SK-N-SH treated with all-trans-retinoic acid at 6 μM for 48 hours (cell line): ENCODE measurements at regions not wholly inside any gene's neighbourhood (a gene's known extent, or its start where the extent isn't known, plus 50 kb on each side); places are given as distances from the start of the nearest gene placed in this dataset.

Source experiments
- ATAC-seq: fragments of 200-7000 bp; cut with Tn5 transposase; 3 replicates; pipeline ENCODE4 v1.9.1; 2020; ENCODE audit warnings: mild to moderate bottlenecking, moderate library complexity
- ARNTL ChIP-seq: fragments of 450-650 bp; formaldehyde crosslinking; IDR thresholded peaks from 2 replicates; pipeline ENCODE4 v1.5.0; 2020; ENCODE audit warnings: low read depth, mild to moderate bottlenecking, moderate library complexity, borderline replicate concordance
- BACH2 ChIP-seq: fragments of 250-450 bp; sonication (Bioruptor Pico); IDR thresholded peaks from 2 replicates; pipeline ENCODE4 v1.9.0; 2021; ENCODE audit warnings: mild to moderate bottlenecking, borderline replicate concordance
- CSDC2 ChIP-seq: fragments of 250-450 bp; sonication (Bioruptor Pico); IDR thresholded peaks from 2 replicates; pipeline ENCODE4 v1.5.0; 2020; ENCODE audit warnings: mild to moderate bottlenecking, moderate library complexity
- ESRRG ChIP-seq: fragments of 250-450 bp; sonication (Bioruptor Pico); IDR thresholded peaks from 2 replicates; pipeline ENCODE4 v1.6.1; 2021; ENCODE audit warnings: mild to moderate bottlenecking
- ISL1 ChIP-seq: fragments of 250-450 bp; sonication (Bioruptor Pico); IDR thresholded peaks from 2 replicates; pipeline ENCODE4 v2.1.2; 2022; ENCODE audit warnings: mild to moderate bottlenecking, moderate library complexity
- OSR1 ChIP-seq: fragments of 250-450 bp; sonication (Bioruptor Pico); IDR thresholded peaks from 2 replicates; pipeline ENCODE4 v1.8.0; 2022; ENCODE audit warnings: moderate library complexity, mild to moderate bottlenecking, inconsistent platforms
- POU6F1 ChIP-seq: fragments of 250-450 bp; sonication (Bioruptor Pico); IDR thresholded peaks from 2 replicates; pipeline ENCODE4 v1.8.0; 2021; ENCODE audit warnings: low read depth, mild to moderate bottlenecking, moderate library complexity, borderline replicate concordance
- PPARA ChIP-seq: fragments of 250-450 bp; sonication (Bioruptor Pico); IDR thresholded peaks from 2 replicates; pipeline ENCODE4 v1.5.0; 2020; ENCODE audit warnings: mild to moderate bottlenecking, borderline replicate concordance
- RARB ChIP-seq: fragments of 250-450 bp; sonication (Bioruptor Pico); IDR thresholded peaks from 2 replicates; pipeline ENCODE4 v1.8.0; 2021; ENCODE audit warnings: mild to moderate bottlenecking, moderate library complexity
- SNAI2 ChIP-seq: fragments of 250-450 bp; sonication (Bioruptor Pico); IDR thresholded peaks from 2 replicates; pipeline ENCODE4 v1.5.0; 2020; ENCODE audit warnings: mild to moderate bottlenecking, moderate library complexity
- TCF4 ChIP-seq: fragments of 250-450 bp; sonication (Bioruptor Pico); IDR thresholded peaks from 2 replicates; pipeline ENCODE4 v1.8.0; 2021; ENCODE audit warnings: mild to moderate bottlenecking, moderate library complexity, borderline replicate concordance
- TOX ChIP-seq: fragments of 250-450 bp; sonication (Bioruptor Pico); IDR thresholded peaks from 2 replicates; pipeline ENCODE4 v1.8.0; 2021; ENCODE audit warnings: mild to moderate bottlenecking, moderate library complexity, borderline replicate concordance
- ZC3H10 ChIP-seq: fragments of 250-450 bp; sonication (Bioruptor Pico); IDR thresholded peaks from 2 replicates; pipeline ENCODE4 v1.5.1; 2021; ENCODE audit warnings: mild to moderate bottlenecking, moderate library complexity
- ZFP3 ChIP-seq: fragments of 250-450 bp; sonication (Bioruptor Pico); IDR thresholded peaks from 2 replicates; pipeline ENCODE4 v1.5.0; 2020; ENCODE audit warnings: mild to moderate bottlenecking, moderate library complexity
- ZFP30 ChIP-seq: fragments of 450-650 bp; formaldehyde crosslinking; IDR thresholded peaks from 2 replicates; pipeline ENCODE4 v1.5.0; 2022; ENCODE audit warnings: mild to moderate bottlenecking, moderate library complexity
- ZNF565 ChIP-seq: fragments of 450-650 bp; formaldehyde crosslinking; conservative IDR thresholded peaks from 2 replicates; pipeline ENCODE4 v1.5.0; 2020; ENCODE audit warnings: low read depth, mild to moderate bottlenecking, moderate library complexity
- ZNF8 ChIP-seq: fragments of 450-650 bp; formaldehyde crosslinking; IDR thresholded peaks from 2 replicates; pipeline ENCODE4 v1.5.0; 2020; ENCODE audit warnings: mild to moderate bottlenecking, moderate library complexity
- TF ChIP-seq, protein P1 (sequence below): fragments of 250-450 bp; sonication (Bioruptor Pico); IDR thresholded peaks from 2 replicates; pipeline ENCODE4 v1.5.1; 2021; ENCODE audit warnings: mild to moderate bottlenecking, moderate library complexity
- TF ChIP-seq, protein P2 (sequence below): fragments of 250-450 bp; sonication (Bioruptor Pico); IDR thresholded peaks from 2 replicates; pipeline ENCODE4 v1.5.0; 2020; ENCODE audit warnings: mild to moderate bottlenecking, moderate library complexity
- TF ChIP-seq, protein P3 (sequence below): fragments of 250-450 bp; sonication (Bioruptor Pico); IDR thresholded peaks from 2 replicates; pipeline ENCODE4 v1.5.1; 2020; ENCODE audit warnings: low read depth, mild to moderate bottlenecking, moderate library complexity

- ATAC-seq, result no peak
- TF ChIP-seq BACH2 (CRISPR knock-in tag) (no peak), PPARA (CRISPR knock-in tag) (no peak), ZFP3 (CRISPR knock-in tag) (no peak), RARB (CRISPR knock-in tag) (no peak), TCF4 (CRISPR knock-in tag) (no peak), ARNTL (CRISPR knock-in tag) (no peak), ZC3H10 (no peak), ZNF8 (CRISPR knock-in tag) (no peak), ZFP30 (no peak), SNAI2 (no peak)
- TF ChIP-seq, protein P1, sequence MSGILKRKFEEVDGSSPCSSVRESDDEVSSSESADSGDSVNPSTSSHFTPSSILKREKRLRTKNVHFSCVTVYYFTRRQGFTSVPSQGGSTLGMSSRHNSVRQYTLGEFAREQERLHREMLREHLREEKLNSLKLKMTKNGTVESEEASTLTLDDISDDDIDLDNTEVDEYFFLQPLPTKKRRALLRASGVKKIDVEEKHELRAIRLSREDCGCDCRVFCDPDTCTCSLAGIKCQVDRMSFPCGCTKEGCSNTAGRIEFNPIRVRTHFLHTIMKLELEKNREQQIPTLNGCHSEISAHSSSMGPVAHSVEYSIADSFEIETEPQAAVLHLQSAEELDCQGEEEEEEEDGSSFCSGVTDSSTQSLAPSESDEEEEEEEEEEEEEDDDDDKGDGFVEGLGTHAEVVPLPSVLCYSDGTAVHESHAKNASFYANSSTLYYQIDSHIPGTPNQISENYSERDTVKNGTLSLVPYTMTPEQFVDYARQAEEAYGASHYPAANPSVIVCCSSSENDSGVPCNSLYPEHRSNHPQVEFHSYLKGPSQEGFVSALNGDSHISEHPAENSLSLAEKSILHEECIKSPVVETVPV (CRISPR knock-in tag), result no peak
- TF ChIP-seq, protein P2, sequence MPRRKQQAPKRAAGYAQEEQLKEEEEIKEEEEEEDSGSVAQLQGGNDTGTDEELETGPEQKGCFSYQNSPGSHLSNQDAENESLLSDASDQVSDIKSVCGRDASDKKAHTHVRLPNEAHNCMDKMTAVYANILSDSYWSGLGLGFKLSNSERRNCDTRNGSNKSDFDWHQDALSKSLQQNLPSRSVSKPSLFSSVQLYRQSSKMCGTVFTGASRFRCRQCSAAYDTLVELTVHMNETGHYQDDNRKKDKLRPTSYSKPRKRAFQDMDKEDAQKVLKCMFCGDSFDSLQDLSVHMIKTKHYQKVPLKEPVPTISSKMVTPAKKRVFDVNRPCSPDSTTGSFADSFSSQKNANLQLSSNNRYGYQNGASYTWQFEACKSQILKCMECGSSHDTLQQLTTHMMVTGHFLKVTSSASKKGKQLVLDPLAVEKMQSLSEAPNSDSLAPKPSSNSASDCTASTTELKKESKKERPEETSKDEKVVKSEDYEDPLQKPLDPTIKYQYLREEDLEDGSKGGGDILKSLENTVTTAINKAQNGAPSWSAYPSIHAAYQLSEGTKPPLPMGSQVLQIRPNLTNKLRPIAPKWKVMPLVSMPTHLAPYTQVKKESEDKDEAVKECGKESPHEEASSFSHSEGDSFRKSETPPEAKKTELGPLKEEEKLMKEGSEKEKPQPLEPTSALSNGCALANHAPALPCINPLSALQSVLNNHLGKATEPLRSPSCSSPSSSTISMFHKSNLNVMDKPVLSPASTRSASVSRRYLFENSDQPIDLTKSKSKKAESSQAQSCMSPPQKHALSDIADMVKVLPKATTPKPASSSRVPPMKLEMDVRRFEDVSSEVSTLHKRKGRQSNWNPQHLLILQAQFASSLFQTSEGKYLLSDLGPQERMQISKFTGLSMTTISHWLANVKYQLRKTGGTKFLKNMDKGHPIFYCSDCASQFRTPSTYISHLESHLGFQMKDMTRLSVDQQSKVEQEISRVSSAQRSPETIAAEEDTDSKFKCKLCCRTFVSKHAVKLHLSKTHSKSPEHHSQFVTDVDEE, result no peak
These were observed 362.4 kb downstream of the OTOL1 start for GRCh38 chr3:161859057-161859456.

GRCh38 chr3:161859865-161860450 lies 363.4 kb downstream of the OTOL1 start:
- ATAC-seq, result no peak
- TF ChIP-seq, protein P3, sequence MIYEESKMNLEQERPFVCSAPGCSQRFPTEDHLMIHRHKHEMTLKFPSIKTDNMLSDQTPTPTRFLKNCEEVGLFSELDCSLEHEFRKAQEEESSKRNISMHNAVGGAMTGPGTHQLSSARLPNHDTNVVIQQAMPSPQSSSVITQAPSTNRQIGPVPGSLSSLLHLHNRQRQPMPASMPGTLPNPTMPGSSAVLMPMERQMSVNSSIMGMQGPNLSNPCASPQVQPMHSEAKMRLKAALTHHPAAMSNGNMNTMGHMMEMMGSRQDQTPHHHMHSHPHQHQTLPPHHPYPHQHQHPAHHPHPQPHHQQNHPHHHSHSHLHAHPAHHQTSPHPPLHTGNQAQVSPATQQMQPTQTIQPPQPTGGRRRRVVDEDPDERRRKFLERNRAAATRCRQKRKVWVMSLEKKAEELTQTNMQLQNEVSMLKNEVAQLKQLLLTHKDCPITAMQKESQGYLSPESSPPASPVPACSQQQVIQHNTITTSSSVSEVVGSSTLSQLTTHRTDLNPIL, result no peak
- no peak for TF ChIP-seq ESRRG (CRISPR knock-in tag)
- no peak for TF ChIP-seq SNAI2
- TF ChIP-seq ZNF8 (CRISPR knock-in tag), result no peak
- TF ChIP-seq ZFP30, result no peak
- TF ChIP-seq OSR1 (CRISPR knock-in tag), result no peak
- TF ChIP-seq TOX (CRISPR knock-in tag), result no peak
- TF ChIP-seq ARNTL (CRISPR knock-in tag), result no peak
- TF ChIP-seq, protein P2, result no peak
- no peak for TF ChIP-seq ZNF565 (CRISPR knock-in tag)
- no peak for TF ChIP-seq ZFP3 (CRISPR knock-in tag)
- TF ChIP-seq RARB (CRISPR knock-in tag), result no peak
- TF ChIP-seq BACH2 (CRISPR knock-in tag), result no peak
- TF ChIP-seq POU6F1 (CRISPR knock-in tag), result no peak
- TF ChIP-seq, protein P1 (CRISPR knock-in tag), result no peak
- TF ChIP-seq ISL1, result no peak
- no peak for TF ChIP-seq CSDC2 (CRISPR knock-in tag)
- no peak for TF ChIP-seq TCF4 (CRISPR knock-in tag)
